ENCODE measurements at regions not wholly inside any gene's neighbourhood (a gene's known extent, or its start where the extent isn't known, plus 50 kb on each side); places are given as distances from the start of the nearest gene placed in this dataset.
"Not testable (repeated sequence)": the region's sequence is repeated elsewhere in the genome, so short reads cannot be mapped to it uniquely, and the experiment has no call there.

GRCh38 chr6:26743157-26743821 is 83.7 kb upstream of the ZNF322 start:
- Histone ChIP-seq H3K4me1 (ENCODE audit: control insufficient read depth in 5 of 5, insufficient read depth in 5 of 5, low read length in 5 of 5) (no peaks in the 10 kb centered on the region), H3K27me3 (ENCODE audit: control insufficient read depth in 3 of 3, insufficient read depth in 3 of 3, low read length in 2 of 3) (peaks cover 0 to 61% (median 38%) of the 10 kb centered on the region in 3 donors), H3K9me3 (ENCODE audit: control insufficient read depth in 4 of 4, insufficient read depth in 3 of 4, low read length in 3 of 4) (peaks cover 0 to 13% (median 1%) of the 10 kb centered on the region in 4 donors), H3K9ac (ENCODE audit: insufficient read depth in 1 of 2, low read length in 2 of 2) (no peak overlapping the region), H3K4me3 (no peak overlapping the region), H3K27ac (ENCODE audit: low read depth in 1 of 2, low read length in 1 of 2) (no peak overlapping the region), H3K36me3 (ENCODE audit: control insufficient read depth in 4 of 4, insufficient read depth in 4 of 4, low read length in 4 of 4) (no peaks in the 10 kb centered on the region)
- WGBS, 2 donors = 7 to 10% methylated on average over 28 of the region's 28 CpGs
- no peak for DNase-seq
- ATAC-seq (ENCODE audit: insufficient read depth, low FRiP score) = no peak
- no peak for TF ChIP-seq CTCF (IDR thresholded peaks at IDR 0.05; ENCODE audit: control extremely low read depth, extremely low read depth)

- TF ChIP-seq CTCF (IDR thresholded peaks at IDR 0.05; ENCODE audit: control extremely low read depth, extremely low read depth) = no peak
Measured at GRCh38 chr6:26743941-26744699, 84.6 kb upstream of the ZNF322 start.

GRCh38 chr6:26744837-26745282 is 85.3 kb upstream of the ZNF322 start:
- peaks cover 0 to 61% (median 40%) of the 10 kb centered on the region in 3 donors for H3K27me3 ChIP-seq (ENCODE audit: control insufficient read depth in 3 of 3, insufficient read depth in 3 of 3, low read length in 2 of 3)
- peaks cover 0 to 18% (median 0%) of the 10 kb centered on the region in 4 donors for H3K9me3 ChIP-seq (ENCODE audit: control insufficient read depth in 4 of 4, insufficient read depth in 3 of 4, low read length in 3 of 4)
- not testable (repeated sequence) for H3K36me3 ChIP-seq (ENCODE audit: control insufficient read depth in 4 of 4, insufficient read depth in 4 of 4, low read length in 4 of 4); DNase-seq; H3K4me1 ChIP-seq (ENCODE audit: control insufficient read depth in 5 of 5, insufficient read depth in 5 of 5, low read length in 5 of 5); H3K9ac ChIP-seq (ENCODE audit: insufficient read depth in 1 of 2, low read length in 2 of 2); ATAC-seq (ENCODE audit: insufficient read depth, low FRiP score); H3K4me3 ChIP-seq; H3K27ac ChIP-seq (ENCODE audit: low read depth in 1 of 2, low read length in 1 of 2)
- WGBS, 2 donors = 6 to 10% methylated on average over 8 of the region's 8 CpGs

More at GRCh38 chr6:26743941-26744699, 84.6 kb upstream of the ZNF322 start:
- peaks cover 0 to 15% (median 1%) of the 10 kb centered on the region in 4 donors for H3K9me3 ChIP-seq (ENCODE audit: control insufficient read depth in 4 of 4, insufficient read depth in 3 of 4, low read length in 3 of 4)
- WGBS, 2 donors = 4 to 7% methylated on average over 27 of the region's 27 CpGs
- H3K9ac ChIP-seq (ENCODE audit: insufficient read depth in 1 of 2, low read length in 2 of 2) = no peak overlapping the region
- no peaks in the 10 kb centered on the region for H3K4me1 ChIP-seq (ENCODE audit: control insufficient read depth in 5 of 5, insufficient read depth in 5 of 5, low read length in 5 of 5)
- H3K36me3 ChIP-seq (ENCODE audit: control insufficient read depth in 4 of 4, insufficient read depth in 4 of 4, low read length in 4 of 4) = no peaks in the 10 kb centered on the region
- H3K4me3 ChIP-seq = no peak overlapping the region
- peaks cover 0 to 68% (median 38%) of the 10 kb centered on the region in 3 donors for H3K27me3 ChIP-seq (ENCODE audit: control insufficient read depth in 3 of 3, insufficient read depth in 3 of 3, low read length in 2 of 3)
- H3K27ac ChIP-seq (ENCODE audit: low read depth in 1 of 2, low read length in 1 of 2) = no peak overlapping the region
- DNase-seq (peak in 2 of 3 donors; percentile 7 to 11), ATAC-seq (ENCODE audit: insufficient read depth, low FRiP score) (no peak)

- not testable (repeated sequence) for H3K4me3 ChIP-seq; H3K36me3 ChIP-seq (ENCODE audit: control insufficient read depth in 4 of 4, insufficient read depth in 4 of 4, low read length in 4 of 4); H3K4me1 ChIP-seq (ENCODE audit: control insufficient read depth in 5 of 5, insufficient read depth in 5 of 5, low read length in 5 of 5); DNase-seq; ATAC-seq (ENCODE audit: insufficient read depth, low FRiP score); H3K27ac ChIP-seq (ENCODE audit: low read depth in 1 of 2, low read length in 1 of 2); H3K9ac ChIP-seq (ENCODE audit: insufficient read depth in 1 of 2, low read length in 2 of 2)
- H3K9me3 ChIP-seq (ENCODE audit: control insufficient read depth in 4 of 4, insufficient read depth in 3 of 4, low read length in 3 of 4) = peaks cover 0 to 18% (median 0%) of the 10 kb centered on the region in 4 donors
- 21 to 27% methylated on average over 8 of the region's 8 CpGs for WGBS, 2 donors
- peaks cover 0 to 53% (median 35%) of the 10 kb centered on the region in 3 donors for H3K27me3 ChIP-seq (ENCODE audit: control insufficient read depth in 3 of 3, insufficient read depth in 3 of 3, low read length in 2 of 3)
Measured at GRCh38 chr6:26745964-26746363, 86.4 kb upstream of the ZNF322 start.

GRCh38 chr6:26749126-26749758 is 89.7 kb upstream of the ZNF322 start:
- ATAC-seq (ENCODE audit: insufficient read depth, low FRiP score); H3K27ac ChIP-seq (ENCODE audit: low read depth in 1 of 2, low read length in 1 of 2); H3K4me1 ChIP-seq (ENCODE audit: control insufficient read depth in 5 of 5, insufficient read depth in 5 of 5, low read length in 5 of 5); DNase-seq; H3K36me3 ChIP-seq (ENCODE audit: control insufficient read depth in 4 of 4, insufficient read depth in 4 of 4, low read length in 4 of 4); H3K9ac ChIP-seq (ENCODE audit: insufficient read depth in 1 of 2, low read length in 2 of 2); H3K4me3 ChIP-seq: not testable (repeated sequence)
- Histone ChIP-seq H3K9me3 (ENCODE audit: control insufficient read depth in 4 of 4, insufficient read depth in 3 of 4, low read length in 3 of 4) (peaks cover 0 to 10% (median 0%) of the 10 kb centered on the region in 4 donors), H3K27me3 (ENCODE audit: control insufficient read depth in 3 of 3, insufficient read depth in 3 of 3, low read length in 2 of 3) (peaks cover 0 to 39% (median 27%) of the 10 kb centered on the region in 3 donors)
- 3 to 8% methylated on average over 21 to 25 of the region's 25 CpGs for WGBS, 2 donors

GRCh38 chr6:26749759-26750126 is 90.2 kb upstream of the ZNF322 start:
- DNase-seq; H3K27ac ChIP-seq (ENCODE audit: low read depth in 1 of 2, low read length in 1 of 2); H3K4me3 ChIP-seq; H3K36me3 ChIP-seq (ENCODE audit: control insufficient read depth in 4 of 4, insufficient read depth in 4 of 4, low read length in 4 of 4); ATAC-seq (ENCODE audit: insufficient read depth, low FRiP score); H3K4me1 ChIP-seq (ENCODE audit: control insufficient read depth in 5 of 5, insufficient read depth in 5 of 5, low read length in 5 of 5); H3K9ac ChIP-seq (ENCODE audit: insufficient read depth in 1 of 2, low read length in 2 of 2): not testable (repeated sequence)
- H3K27me3 ChIP-seq (ENCODE audit: control insufficient read depth in 3 of 3, insufficient read depth in 3 of 3, low read length in 2 of 3) = peaks cover 0 to 39% (median 23%) of the 10 kb centered on the region in 3 donors
- peaks cover 0 to 14% (median 0%) of the 10 kb centered on the region in 4 donors for H3K9me3 ChIP-seq (ENCODE audit: control insufficient read depth in 4 of 4, insufficient read depth in 3 of 4, low read length in 3 of 4)
- WGBS, 2 donors = 4 to 6% methylated on average over 9 of the region's 9 CpGs

All from lung (tissue), 11 donors.